Aorta (tissue), 5 donors: ENCODE measurements at regions not wholly inside any gene's neighbourhood (a gene's known extent, or its start where the extent isn't known, plus 50 kb on each side); places are given as distances from the start of the nearest gene placed in this dataset.

Experiments used
- ATAC-seq: fragments of 200-7000 bp; cut with Tn5 transposase; one replicate; pipeline ENCODE4 v1.9.1; 2022; ENCODE audit warnings: moderate library complexity; ENCODE audit not compliant: low FRiP score
- DNase-seq, 2 donors: peaks; one replicate each; pipeline ENCODE4 v3.0.0-alpha.2; 2020
- H3K27ac ChIP-seq, 2 donors: one replicate each; pipeline ENCODE4 v1.5.1; 2013; ENCODE audit warnings: low read length in 2 of 2, mild to moderate bottlenecking in 2 of 2, moderate library complexity in 2 of 2, control low read depth in 1 of 2, inconsistent platforms in 1 of 2, low read depth in 1 of 2
- H3K27me3 ChIP-seq, 2 donors: one replicate each; pipeline ENCODE4 v1.6.1; 2013; ENCODE audit warnings: control low read depth in 1 of 2, low read length in 1 of 2, mild to moderate bottlenecking in 1 of 2, moderate library complexity in 1 of 2; ENCODE audit not compliant: insufficient read depth in 2 of 2, control insufficient read depth in 1 of 2
- H3K36me3 ChIP-seq, 2 donors: one replicate each; pipeline ENCODE4 v1.6.1; 2013; ENCODE audit warnings: control low read depth in 1 of 2, low read length in 1 of 2, mild to moderate bottlenecking in 1 of 2; ENCODE audit not compliant: insufficient read depth in 2 of 2, control insufficient read depth in 1 of 2
- H3K4me1 ChIP-seq, 2 donors: one replicate each; pipeline ENCODE4 v1.6.1; 2013; ENCODE audit warnings: low read length in 2 of 2, control low read depth in 1 of 2, mild to moderate bottlenecking in 1 of 2, moderate library complexity in 1 of 2; ENCODE audit not compliant: insufficient read depth in 2 of 2, control insufficient read depth in 1 of 2
- H3K4me3 ChIP-seq, 2 donors: one replicate each; pipeline ENCODE4 v1.5.1; 2013; ENCODE audit warnings: low read length in 2 of 2, control low read depth in 1 of 2, mild to moderate bottlenecking in 1 of 2
- H3K9me3 ChIP-seq: one replicate; pipeline ENCODE4 v1.6.1; 2013; ENCODE audit warnings: mild to moderate bottlenecking, low read length; ENCODE audit not compliant: control insufficient read depth
- WGBS, 2 donors: extraction: QIAGEN DNeasy Blood & Tissue Kit; methylation state at CpG; one replicate each; pipeline ENCODE4 v1.1.7; 2013; 5-methylcytosine and 5-hydroxymethylcytosine counted together
- intact Hi-C, 2 donors: fragments of 100-400 bp; cut with DNase I; formaldehyde crosslinking; loops; one replicate each; pipeline versions ENCODE4 v1.14.2 to v1.15.0; 2022
- donor health status: healthy with polysubstance abuse.
- donor health status: Bipolar disorder and iron deficiency.
- donor health status: DM: no; HTN: no; CAD: no.
- donor health status: DM: no; HTN: no; CAD: no.
- donor health status: DM: yes; HTN: yes; CAD: no.

DNA sequence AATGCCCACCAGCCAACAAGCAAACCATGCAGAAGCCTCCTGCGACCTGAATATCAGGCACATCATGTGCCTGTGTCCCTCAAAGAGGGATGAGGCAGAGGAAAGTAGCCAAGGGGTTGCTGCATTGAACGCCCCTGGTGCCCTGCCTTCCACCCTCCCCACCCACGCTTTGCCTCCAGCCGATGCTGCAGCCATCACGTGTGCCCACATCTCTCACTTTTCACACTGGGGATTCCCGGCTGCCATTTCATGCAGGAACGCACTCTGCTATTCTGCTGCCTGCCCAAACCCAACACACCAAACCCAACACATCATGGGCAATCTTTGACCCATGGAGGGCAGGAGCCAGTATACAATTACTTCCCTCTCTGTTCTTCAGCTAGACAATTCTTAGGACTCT, 462.2 kb upstream of the PROK2 start:
- H3K4me3 ChIP-seq = no peak overlapping the region
- no peaks in the 10 kb centered on the region for H3K36me3 ChIP-seq
- H3K27me3 ChIP-seq = no peaks in the 10 kb centered on the region
- peaks cover 0 to 15% of the 10 kb centered on the region in 2 donors for H3K4me1 ChIP-seq
- DNase-seq = no peak
- intact Hi-C loops = loop anchor here in 1 of 2 donors (10.0 kb wide), 1 partner anchor 72 kb away; no protein-coding TSS in a partner anchor
- no peak for ATAC-seq
- 71 to 75% methylated on average over 7 of the region's 7 CpGs for WGBS, 2 donors
- no peaks in the 10 kb centered on the region for H3K9me3 ChIP-seq
- H3K27ac ChIP-seq = no peak overlapping the region

DNA sequence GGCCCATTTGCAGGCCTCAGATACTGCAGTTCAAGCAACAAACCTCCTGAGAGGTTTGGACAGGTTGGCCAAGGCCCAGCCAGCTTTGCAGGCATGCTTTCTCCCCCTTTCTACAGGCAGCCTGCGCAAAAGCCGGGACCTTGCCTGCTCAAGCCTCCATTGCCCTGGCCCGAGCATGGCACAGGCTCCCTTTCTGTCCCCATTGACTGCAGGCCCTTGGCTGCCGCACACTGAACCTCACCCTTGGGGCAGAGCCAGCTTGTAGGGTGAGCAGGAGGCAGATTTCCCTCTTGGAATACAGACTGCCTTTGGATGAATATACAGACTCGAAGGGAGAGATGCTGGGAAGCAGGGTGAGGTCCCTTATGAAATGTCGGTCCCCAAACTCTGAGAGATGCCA, 461.7 kb upstream of the PROK2 start:
- Histone ChIP-seq H3K4me1 (peaks cover 0 to 15% of the 10 kb centered on the region in 2 donors), H3K4me3 (no peak overlapping the region), H3K27me3 (no peaks in the 10 kb centered on the region), H3K36me3 (no peaks in the 10 kb centered on the region), H3K9me3 (no peaks in the 10 kb centered on the region), H3K27ac (no peak overlapping the region)
- DNase-seq (no peak), ATAC-seq (peak; percentile 64)
- 11 to 14% methylated on average over 6 of the region's 6 CpGs for WGBS, 2 donors
- intact Hi-C loops = loop anchor here in 1 of 2 donors (10.0 kb wide), 1 partner anchor 72 kb away; no protein-coding TSS in a partner anchor

DNA sequence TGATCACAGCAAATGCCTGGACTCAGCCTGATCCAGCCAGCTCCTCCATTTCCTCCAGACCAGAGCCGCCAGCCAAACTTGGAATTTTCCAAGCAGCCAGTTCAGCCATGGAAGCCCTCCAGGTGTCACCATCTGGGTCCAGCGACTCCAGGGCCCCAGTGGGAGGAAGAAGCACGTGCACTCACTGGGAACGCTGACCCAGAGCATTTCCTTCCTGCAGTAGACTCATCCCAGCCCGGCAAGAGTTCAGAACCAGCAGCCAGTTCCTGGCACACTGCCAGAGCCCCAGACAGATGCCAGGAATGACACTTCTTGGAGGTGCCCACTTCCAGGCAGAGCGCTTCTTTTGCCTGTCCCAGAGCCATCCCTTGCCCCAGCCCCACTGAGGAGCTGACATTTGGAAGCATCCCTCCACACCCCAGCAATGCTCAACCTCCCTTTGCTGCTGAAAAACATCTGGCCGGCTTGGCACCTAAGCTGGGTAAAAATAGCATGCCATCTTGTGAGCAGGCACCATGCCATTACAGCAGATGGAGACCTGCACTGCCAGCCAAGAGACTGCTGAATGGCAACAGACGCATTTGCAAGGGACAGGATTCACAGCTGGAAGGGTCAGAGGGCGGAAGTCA, 460.3 kb upstream of the PROK2 start:
- intact Hi-C loops = loop anchor here in 1 of 2 donors (10.0 kb wide), 1 partner anchor 70 kb away; no protein-coding TSS in a partner anchor
- 4 to 6% methylated on average over 9 of the region's 9 CpGs for WGBS, 2 donors
- ATAC-seq (peak; percentile 75), DNase-seq (peak; percentile 84 to 86)
- H3K9me3 ChIP-seq = no peaks in the 10 kb centered on the region
- H3K27me3 ChIP-seq = no peaks in the 10 kb centered on the region
- peaks cover 0 to 15% of the 10 kb centered on the region in 2 donors for H3K4me1 ChIP-seq
- H3K4me3 ChIP-seq = no peak overlapping the region
- H3K36me3 ChIP-seq = no peaks in the 10 kb centered on the region
- peak overlapping the region in 1 of 2 donors; percentile 73 for H3K27ac ChIP-seq

DNA sequence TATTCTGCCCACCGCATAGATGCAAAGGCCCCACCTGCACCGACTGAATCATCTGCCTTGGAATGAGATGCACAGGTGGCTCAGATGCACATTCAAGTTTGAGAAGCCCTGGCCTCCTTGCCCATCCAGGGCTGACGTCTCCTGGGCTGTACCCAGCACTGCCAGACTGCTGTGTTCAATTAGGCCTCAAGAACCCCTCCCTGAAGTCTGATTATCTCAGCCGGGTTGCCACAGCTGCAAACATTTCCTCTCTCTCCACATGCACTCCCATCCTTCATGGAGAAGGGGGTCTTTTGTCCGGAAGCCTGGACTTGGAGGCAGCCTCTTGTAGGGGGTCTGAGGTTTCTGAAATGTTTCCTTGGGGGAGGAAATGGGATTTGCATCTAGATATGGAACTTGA, 459.4 kb upstream of the PROK2 start:
- Histone ChIP-seq H3K9me3 (no peaks in the 10 kb centered on the region), H3K4me3 (no peak overlapping the region), H3K27ac (peak overlapping the region in 1 of 2 donors; percentile 55), H3K4me1 (peaks cover 0 to 15% of the 10 kb centered on the region in 2 donors), H3K27me3 (no peaks in the 10 kb centered on the region), H3K36me3 (no peaks in the 10 kb centered on the region)
- intact Hi-C loops = loop anchor here in 1 of 2 donors (10.0 kb wide), 1 partner anchor 70 kb away; no protein-coding TSS in a partner anchor
- ATAC-seq (no peak), DNase-seq (no peak)
- 63 to 67% methylated on average over 5 of the region's 5 CpGs for WGBS, 2 donors

DNA sequence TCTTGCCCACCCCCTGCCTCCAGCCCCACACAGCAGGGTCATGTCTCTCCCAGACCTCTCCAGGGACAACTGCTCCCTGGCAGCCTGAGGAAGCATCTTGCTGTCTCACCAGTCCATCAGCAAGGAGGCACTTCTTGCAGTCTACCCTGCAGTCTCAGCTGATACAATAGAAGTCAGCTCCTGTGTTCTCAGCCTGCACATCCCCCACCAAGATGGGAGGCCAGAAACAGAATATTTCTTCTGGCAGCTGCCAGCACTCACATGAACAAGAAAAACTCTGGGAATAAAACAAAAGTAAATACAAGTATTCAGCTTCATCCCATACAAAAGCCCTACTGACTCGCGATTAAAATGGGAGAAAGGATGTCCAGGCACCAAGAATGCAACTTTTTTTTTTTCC, 457.4 kb upstream of the PROK2 start:
- no peaks in the 10 kb centered on the region for H3K9me3 ChIP-seq
- H3K4me1 ChIP-seq = peaks cover 0 to 6% of the 10 kb centered on the region in 2 donors
- 4 to 9% methylated on average over 2 of the region's 2 CpGs for WGBS, 2 donors
- H3K4me3 ChIP-seq = no peak overlapping the region
- ATAC-seq (no peak), DNase-seq (no peak)
- no peaks in the 10 kb centered on the region for H3K36me3 ChIP-seq
- H3K27ac ChIP-seq = no peak overlapping the region
- intact Hi-C loops = loop anchor here in 1 of 2 donors (10.0 kb wide), 1 partner anchor 68 kb away; no protein-coding TSS in a partner anchor
- H3K27me3 ChIP-seq = no peaks in the 10 kb centered on the region

DNA sequence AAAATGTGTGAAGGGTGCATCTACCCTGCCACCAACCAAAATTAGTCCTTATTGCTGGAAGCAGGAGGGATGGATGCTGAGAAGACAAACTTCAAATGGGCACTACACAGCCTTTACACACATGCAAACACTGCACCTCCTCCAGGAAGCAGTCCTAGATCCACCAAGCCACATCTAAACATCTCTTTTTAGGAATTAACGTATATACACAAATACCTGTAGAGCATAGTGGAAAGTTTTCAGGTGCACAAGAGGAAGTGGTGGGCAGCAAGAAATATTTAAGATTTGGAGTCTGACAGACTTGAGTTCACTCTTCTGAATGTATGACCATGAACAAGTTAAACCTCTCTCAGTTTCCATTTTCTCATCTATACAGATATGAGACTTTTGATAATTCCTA, 456.6 kb upstream of the PROK2 start:
- Histone ChIP-seq H3K27ac (no peak overlapping the region), H3K36me3 (no peaks in the 10 kb centered on the region), H3K4me1 (peaks cover 0 to 6% of the 10 kb centered on the region in 2 donors), H3K9me3 (no peaks in the 10 kb centered on the region), H3K27me3 (no peaks in the 10 kb centered on the region), H3K4me3 (no peak overlapping the region)
- intact Hi-C loops = loop anchor here in 1 of 2 donors (10.0 kb wide), 1 partner anchor 67 kb away; no protein-coding TSS in a partner anchor
- no peak for ATAC-seq
- 95 to 98% methylated on average over 1 of the region's 1 CpG for WGBS, 2 donors
- no peak for DNase-seq

DNA sequence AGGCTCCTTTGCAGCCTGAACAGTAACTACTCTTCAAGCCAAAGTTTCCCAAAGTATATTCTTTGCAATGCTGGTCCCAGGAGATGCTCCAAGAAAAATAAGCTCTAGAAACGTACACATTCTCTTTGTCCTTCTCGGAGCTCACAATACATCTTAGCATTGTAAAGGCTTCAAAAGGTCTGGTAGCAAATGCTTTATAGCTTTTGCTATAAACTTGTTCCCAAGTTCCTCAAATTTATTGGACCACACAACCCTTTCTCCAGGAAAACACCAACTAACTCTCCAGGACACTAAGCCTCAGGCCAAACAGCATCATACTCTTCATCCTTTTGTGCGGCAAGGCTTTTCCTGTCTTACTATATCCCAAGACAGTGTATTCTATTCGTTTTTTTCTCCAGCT, 455.6 kb upstream of the PROK2 start:
- peaks cover 0 to 6% of the 10 kb centered on the region in 2 donors for H3K4me1 ChIP-seq

DNA sequence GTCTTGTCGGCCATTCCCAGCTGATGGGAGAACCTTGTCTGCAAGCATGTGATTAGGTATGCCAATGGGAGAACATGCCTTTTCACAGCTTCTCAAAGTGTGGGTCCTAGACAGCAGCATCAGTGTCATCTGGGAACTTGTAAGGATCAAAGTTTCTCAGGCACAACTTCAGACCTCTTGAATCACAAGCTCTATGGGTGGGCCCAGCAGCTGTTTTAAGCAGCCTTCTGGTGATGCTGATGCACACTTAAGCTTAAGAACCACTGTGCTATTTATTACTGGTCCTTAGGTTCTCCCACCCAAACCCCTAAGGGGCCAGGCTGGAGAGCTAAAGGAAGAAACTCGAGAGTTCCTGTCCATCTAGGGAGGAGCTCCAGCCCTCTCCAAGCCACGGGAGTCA, 453.9 kb upstream of the PROK2 start:
- H3K9me3 ChIP-seq = no peaks in the 10 kb centered on the region
- no peaks in the 10 kb centered on the region for H3K36me3 ChIP-seq
- ATAC-seq (no peak), DNase-seq (no peak)
- 67 to 86% methylated on average over 3 of the region's 3 CpGs for WGBS, 2 donors
- H3K27ac ChIP-seq = no peak overlapping the region
- no peaks in the 10 kb centered on the region for H3K27me3 ChIP-seq
- H3K4me1 ChIP-seq = peaks cover 0 to 6% of the 10 kb centered on the region in 2 donors
- no peak overlapping the region for H3K4me3 ChIP-seq
- intact Hi-C loops = no loop called here

More for the DNA sequence above, 455.6 kb upstream of the PROK2 start:
- Histone ChIP-seq H3K36me3 (no peaks in the 10 kb centered on the region), H3K27ac (no peak overlapping the region), H3K9me3 (no peaks in the 10 kb centered on the region), H3K4me3 (no peak overlapping the region), H3K27me3 (no peaks in the 10 kb centered on the region)
- intact Hi-C loops = loop anchor here in 1 of 2 donors (10.0 kb wide), 1 partner anchor 66 kb away; no protein-coding TSS in a partner anchor
- 40 to 48% methylated on average over 4 of the region's 4 CpGs for WGBS, 2 donors
- ATAC-seq = no peak
- DNase-seq = no peak
